ENCODE measurements at regions not wholly inside any gene's neighbourhood (a gene's known extent, or its start where the extent isn't known, plus 50 kb on each side); places are given as distances from the start of the nearest gene placed in this dataset.

DNA sequence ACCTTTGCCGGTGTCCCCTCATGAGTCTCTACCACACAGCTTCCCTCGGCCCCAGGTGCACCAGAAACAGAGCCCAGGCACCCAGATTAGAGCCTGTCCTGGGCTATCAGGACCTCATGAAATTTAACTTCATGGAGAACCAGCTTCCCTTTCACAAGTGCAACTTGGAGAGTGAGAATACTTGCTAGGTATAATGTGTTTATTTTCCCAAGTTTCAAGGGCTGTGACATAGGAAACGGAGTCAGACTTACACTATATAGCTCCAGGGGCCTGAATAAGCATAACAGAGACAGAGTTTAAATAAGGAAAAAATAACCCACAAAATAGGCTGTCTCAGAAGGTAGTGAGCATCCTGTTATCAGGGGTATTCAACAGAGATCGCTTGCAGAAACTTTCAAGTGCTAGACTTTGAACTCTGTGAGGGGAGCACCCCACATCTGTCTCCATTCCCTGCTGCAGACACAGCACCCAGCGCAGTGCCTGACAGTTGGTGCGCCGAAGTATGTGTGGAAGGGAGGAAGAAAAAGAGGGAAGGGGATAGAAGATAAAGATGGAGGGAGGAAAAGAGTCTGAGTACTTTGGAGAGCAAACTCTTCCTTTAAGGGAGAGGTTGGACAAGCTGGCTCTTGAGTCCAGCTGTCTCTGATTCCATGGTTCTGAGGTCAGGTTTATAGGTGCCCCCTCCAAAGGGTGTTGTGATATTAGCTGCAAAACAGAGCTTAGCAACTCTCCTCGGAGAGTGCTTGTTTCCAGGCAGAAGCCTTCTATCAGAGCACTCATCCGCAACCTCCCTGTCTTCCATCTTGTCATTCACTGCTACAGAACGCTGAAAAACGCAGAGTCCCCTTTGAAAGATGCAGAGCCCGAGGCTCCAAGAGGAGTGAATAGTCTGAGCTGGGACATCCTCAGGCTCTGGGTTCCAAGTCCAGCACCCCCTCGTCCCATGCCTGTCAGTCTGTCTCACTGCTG, 84.8 kb downstream of the CPN2 start:
- no peak for ATAC-seq (ENCODE audit: low FRiP score in 2 of 2)
- no peak overlapping the region for H3K4me3 ChIP-seq
- no peak for TF ChIP-seq EP300 (IDR thresholded peaks at IDR 0.05)
- TF ChIP-seq, protein P1, sequence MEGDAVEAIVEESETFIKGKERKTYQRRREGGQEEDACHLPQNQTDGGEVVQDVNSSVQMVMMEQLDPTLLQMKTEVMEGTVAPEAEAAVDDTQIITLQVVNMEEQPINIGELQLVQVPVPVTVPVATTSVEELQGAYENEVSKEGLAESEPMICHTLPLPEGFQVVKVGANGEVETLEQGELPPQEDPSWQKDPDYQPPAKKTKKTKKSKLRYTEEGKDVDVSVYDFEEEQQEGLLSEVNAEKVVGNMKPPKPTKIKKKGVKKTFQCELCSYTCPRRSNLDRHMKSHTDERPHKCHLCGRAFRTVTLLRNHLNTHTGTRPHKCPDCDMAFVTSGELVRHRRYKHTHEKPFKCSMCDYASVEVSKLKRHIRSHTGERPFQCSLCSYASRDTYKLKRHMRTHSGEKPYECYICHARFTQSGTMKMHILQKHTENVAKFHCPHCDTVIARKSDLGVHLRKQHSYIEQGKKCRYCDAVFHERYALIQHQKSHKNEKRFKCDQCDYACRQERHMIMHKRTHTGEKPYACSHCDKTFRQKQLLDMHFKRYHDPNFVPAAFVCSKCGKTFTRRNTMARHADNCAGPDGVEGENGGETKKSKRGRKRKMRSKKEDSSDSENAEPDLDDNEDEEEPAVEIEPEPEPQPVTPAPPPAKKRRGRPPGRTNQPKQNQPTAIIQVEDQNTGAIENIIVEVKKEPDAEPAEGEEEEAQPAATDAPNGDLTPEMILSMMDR (IDR thresholded peaks at IDR 0.05): no peak
- no peak for TF ChIP-seq POLR2AphosphoS5 (IDR thresholded peaks at IDR 0.05)
- no peak for TF ChIP-seq POLR2A (IDR thresholded peaks at IDR 0.05)
- WGBS, 2 donors: 76 to 80% methylated on average over 13 of the region's 13 CpGs
- H3K4me1 ChIP-seq: peaks cover 46 to 58% (median 53%) of the 10 kb centered on the region in 4 donors
- H3K36me3 ChIP-seq: no peaks in the 10 kb centered on the region
- H3K27me3 ChIP-seq: no peaks in the 10 kb centered on the region
- no peaks in the 10 kb centered on the region for H3K9me3 ChIP-seq
- H3K27ac ChIP-seq: peak overlapping the region; percentile 33 to 72 (median 59)
- DNase-seq: peak in 1 of 2 donors; percentile 7

DNA sequence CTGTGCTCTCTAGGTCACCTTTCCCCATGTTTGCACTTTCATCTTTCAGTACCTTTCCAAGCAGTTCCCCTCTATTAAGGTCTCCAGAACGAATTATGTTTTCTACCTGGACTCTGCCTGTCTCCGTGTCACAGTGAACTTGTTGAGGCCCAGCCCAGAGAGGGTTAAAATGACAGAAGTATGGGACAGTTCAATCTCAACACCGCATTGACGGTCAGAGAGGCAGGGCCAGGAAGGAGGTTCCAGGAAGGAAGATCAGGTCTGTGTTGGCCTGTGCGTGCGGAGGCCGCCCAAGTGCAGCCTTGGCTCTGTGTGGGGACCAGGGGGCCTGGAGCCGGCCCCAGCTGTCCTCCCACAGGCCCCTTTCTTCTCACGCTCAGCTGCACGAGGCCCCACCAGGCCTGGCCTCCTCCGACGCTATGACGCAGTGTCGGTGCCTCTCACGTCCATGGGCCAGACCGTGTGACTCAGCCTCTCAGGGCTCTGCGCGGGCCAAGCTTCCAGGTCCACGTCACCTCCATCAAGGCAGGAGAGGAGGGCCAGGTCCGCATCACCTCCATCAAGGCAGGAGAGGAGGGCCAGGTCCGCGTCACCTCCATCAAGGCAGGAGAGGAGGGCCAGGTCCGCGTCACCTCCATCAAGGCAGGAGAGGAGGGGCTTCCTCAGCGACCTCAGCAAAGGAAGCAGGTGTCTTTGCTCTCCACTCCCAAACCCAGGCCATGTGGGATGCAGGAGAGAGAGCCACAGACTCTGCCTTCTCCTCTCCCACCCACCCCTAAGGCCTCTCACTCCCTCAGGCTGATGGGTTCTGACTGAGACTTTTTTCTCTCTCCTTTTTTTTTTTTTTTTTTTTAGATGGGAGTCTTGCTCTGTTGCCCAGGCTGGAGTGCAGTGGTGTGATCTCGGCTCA, 83.1 kb downstream of the CPN2 start:
- ATAC-seq (ENCODE audit: low FRiP score in 2 of 2) (peak in 1 of 2 donors; percentile 56), DNase-seq (peak; percentile 22 to 80)
- Histone ChIP-seq H3K4me3 (no peak overlapping the region), H3K36me3 (no peaks in the 10 kb centered on the region), H3K27me3 (no peaks in the 10 kb centered on the region), H3K9me3 (no peaks in the 10 kb centered on the region), H3K27ac (peak overlapping the region in 1 of 4 donors; percentile 30), H3K4me1 (peaks cover 49 to 75% (median 59%) of the 10 kb centered on the region in 4 donors)
- 73 to 80% methylated on average over 18 to 26 of the region's 26 CpGs for WGBS, 2 donors
- TF ChIP-seq, protein P1 (IDR thresholded peaks at IDR 0.05): no peak
- TF ChIP-seq EP300 (IDR thresholded peaks at IDR 0.05) (peak in 2 of 4 donors; percentile 26 to 51), POLR2AphosphoS5 (IDR thresholded peaks at IDR 0.05) (peak; percentile 26 to 30), POLR2A (IDR thresholded peaks at IDR 0.05) (no peak)

DNA sequence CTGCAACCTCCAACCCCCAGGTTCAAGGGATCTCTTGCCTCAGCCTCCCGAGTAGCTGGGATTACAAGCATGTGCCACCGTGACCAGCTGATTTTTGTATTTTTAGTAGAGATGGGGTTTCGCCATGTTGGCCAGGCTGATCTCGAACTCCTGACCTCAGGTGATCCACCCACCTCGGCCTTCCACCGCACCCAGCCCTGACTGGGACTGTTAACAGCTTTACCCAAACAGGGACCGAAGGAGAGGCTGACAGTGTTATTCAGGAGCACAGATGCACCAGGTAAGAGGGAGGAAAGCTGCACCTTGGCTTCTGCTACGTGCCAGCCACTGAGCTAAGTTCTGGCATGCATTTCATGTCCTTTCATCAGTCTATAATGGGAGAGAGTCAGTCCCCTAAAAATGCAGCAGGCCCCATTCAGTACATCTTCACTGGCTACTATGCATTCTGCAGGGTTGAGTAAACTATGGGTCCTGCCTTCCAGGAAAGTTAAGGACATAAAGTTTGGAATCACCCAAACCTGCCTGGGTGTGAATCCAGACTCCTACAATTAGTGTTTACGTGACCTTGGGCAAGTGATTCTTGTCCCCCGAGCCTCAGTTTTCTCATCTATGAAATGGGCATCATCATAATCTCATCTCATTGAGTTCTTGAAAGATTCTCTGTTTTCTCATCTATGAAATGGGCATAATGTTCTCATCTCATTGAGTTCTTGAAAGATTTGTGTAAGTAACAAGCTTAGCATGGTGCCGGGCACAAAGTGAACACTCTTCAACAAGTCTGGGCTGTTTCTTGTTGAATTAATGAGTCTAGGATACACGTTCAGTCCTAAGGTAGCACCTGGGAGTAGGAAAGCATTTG, 82.2 kb downstream of the CPN2 start:
- peak overlapping the region in 1 of 4 donors; percentile 4 for H3K4me3 ChIP-seq

More for the DNA sequence above, 82.2 kb downstream of the CPN2 start:
- Histone ChIP-seq H3K27ac (peak overlapping the region; percentile 55 to 85 (median 83)), H3K27me3 (no peaks in the 10 kb centered on the region), H3K4me1 (peaks cover 49 to 75% (median 59%) of the 10 kb centered on the region in 4 donors), H3K9me3 (no peaks in the 10 kb centered on the region), H3K36me3 (no peaks in the 10 kb centered on the region)
- DNase-seq (peak in 1 of 2 donors; percentile 16), ATAC-seq (ENCODE audit: low FRiP score in 2 of 2) (no peak)
- no peak for TF ChIP-seq EP300 (IDR thresholded peaks at IDR 0.05)
- no peak for TF ChIP-seq POLR2AphosphoS5 (IDR thresholded peaks at IDR 0.05)
- TF ChIP-seq, protein P1 (IDR thresholded peaks at IDR 0.05): no peak
- TF ChIP-seq POLR2A (IDR thresholded peaks at IDR 0.05): no peak
- WGBS, 2 donors: 81 to 86% methylated on average over 11 to 12 of the region's 12 CpGs
